A549 (cell line): ENCODE measurements at regions not wholly inside any gene's neighbourhood (a gene's known extent, or its start where the extent isn't known, plus 50 kb on each side); places are given as distances from the start of the nearest gene placed in this dataset.

Experiments
- ATAC-seq, 2 experiments: fragments of 200-7000 bp in 1 of 2; fragments of >200 bp in 1 of 2; cut with Nextera tagmentation in 1 of 2; cut with Tn5 transposase in 1 of 2; 3 replicates each; pipeline versions ENCODE4 v1.8.0 to v1.9.1; 2018 to 2020; ENCODE audit warnings: mild to moderate bottlenecking in 1 of 2, moderate library complexity in 1 of 2
- CTCF ChIA-PET: fragments of 300-600 bp; sonication (Branson Sonifier 250); formaldehyde crosslinking; extraction: SDS; loops from one replicate; lab custom pipeline; 2021; ENCODE audit warnings: antibody characterized with exemption, inconsistent platforms; lab: Yijun Ruan, JAX
- POLR2A ChIA-PET: fragments of 350-600 bp; formaldehyde crosslinking; extraction: SDS; loops from one replicate; lab custom pipeline; 2021; ENCODE audit warnings: antibody characterized with exemption, inconsistent platforms; lab: Yijun Ruan, JAX
- DNase-seq, 2 experiments: peaks; one replicate each; pipeline versions ENCODE4 v3.0.0 to v3.0.0-alpha.2; 2011 to 2016; ENCODE audit warnings: low read depth in 1 of 2, low spot score in 1 of 2
- FAIRE-seq: peaks from 2 replicates; lab custom pipeline; 2011; peaks lifted over from hg19 to GRCh38; lab: Jason Lieb, UNC
- H3K27ac ChIP-seq, 2 experiments: fragments of >200 bp; sonication (Bioruptor Twin); formaldehyde crosslinking; 3 replicates each; pipeline ENCODE4 v1.5.1; 2016 to 2017
- H3K4me1 ChIP-seq: fragments of >200 bp; sonication (Bioruptor Twin); formaldehyde crosslinking; 3 replicates; pipeline ENCODE4 v1.6.1; 2016
- H3K4me2 ChIP-seq: fragments of >200 bp; sonication (Bioruptor Twin); formaldehyde crosslinking; 3 replicates; pipeline ENCODE4 v1.6.1; 2016
- H3K4me3 ChIP-seq: fragments of >200 bp; sonication (Bioruptor Twin); formaldehyde crosslinking; 3 replicates; pipeline ENCODE4 v1.5.1; 2016
- H3K9me3 ChIP-seq: fragments of >200 bp; sonication (Bioruptor Twin); formaldehyde crosslinking; 3 replicates; pipeline ENCODE4 v1.6.1; 2016
- BHLHE40 ChIP-seq: IDR thresholded peaks from 2 replicates; pipeline ENCODE4 v1.6.1; 2012; ENCODE audit warnings: low read depth, low read length, inconsistent platforms
- CEBPB ChIP-seq, 2 experiments: fragments of >200 bp in 1 of 2; sonication (Bioruptor Twin) in 1 of 2; formaldehyde crosslinking in 1 of 2; IDR thresholded peaks; 2 replicates each; pipeline ENCODE4 v1.6.1; 2012 to 2016
- EHF ChIP-seq: fragments of 250-450 bp; sonication (Bioruptor Pico); IDR thresholded peaks from 2 replicates; pipeline ENCODE4 v1.5.0; 2020; ENCODE audit warnings: mild to moderate bottlenecking
- EHMT2 ChIP-seq: fragments of 200-600 bp; sonication (generic); IDR thresholded peaks from 2 replicates; pipeline ENCODE4 v1.6.1; 2016; ENCODE audit warnings: antibody characterized with exemption, low read depth, mild to moderate bottlenecking, moderate library complexity
- FOSL2 ChIP-seq, 2 experiments: fragments of 450-650 bp in 1 of 2; fragments of >200 bp in 1 of 2; sonication (Bioruptor Twin) in 1 of 2; formaldehyde crosslinking; IDR thresholded peaks; 2 replicates each; pipeline versions ENCODE4 v1.5.0 to v1.6.1; 2016 to 2020; ENCODE audit warnings: mild to moderate bottlenecking in 1 of 2, moderate library complexity in 1 of 2
- HDAC2 ChIP-seq: fragments of 200-600 bp; sonication (generic); IDR thresholded peaks from 2 replicates; pipeline ENCODE4 v1.6.1; 2016
- MAFK ChIP-seq: fragments of 450-650 bp; IDR thresholded peaks from 2 replicates; pipeline ENCODE4 v1.6.1; 2014; ENCODE audit not compliant: partially characterized antibody
- MYC ChIP-seq: IDR thresholded peaks from 2 replicates; pipeline ENCODE4 v1.6.1; 2012; ENCODE audit warnings: mild to moderate bottlenecking, inconsistent platforms, low read length, improper control_type of control experiment, borderline replicate concordance
- NR3C1 ChIP-seq: fragments of >200 bp; sonication (Bioruptor Twin); formaldehyde crosslinking; IDR thresholded peaks from 3 replicates; pipeline ENCODE4 v1.6.1; 2017
- PHF8 ChIP-seq: fragments of 200-600 bp; sonication (generic); IDR thresholded peaks from 2 replicates; pipeline ENCODE4 v1.6.1; 2016; ENCODE audit warnings: low read depth, mild to moderate bottlenecking, antibody characterized with exemption, moderate library complexity, borderline replicate concordance
- RCOR1 ChIP-seq: fragments of 150-350 bp; IDR thresholded peaks from 2 replicates; pipeline ENCODE4 v1.6.1; 2014; ENCODE audit warnings: antibody characterized with exemption, low read length, low read depth
- RFX5 ChIP-seq: fragments of 450-650 bp; IDR thresholded peaks from 2 replicates; pipeline ENCODE4 v1.7.1; 2014; ENCODE audit warnings: antibody characterized with exemption, mild to moderate bottlenecking, moderate library complexity
- TP53 ChIP-seq: fragments of 250-450 bp; sonication (Bioruptor Pico); IDR thresholded peaks from 2 replicates; pipeline ENCODE4 v1.5.0; 2021; ENCODE audit warnings: mild to moderate bottlenecking, moderate library complexity
- ZFP36 ChIP-seq: fragments of 450-650 bp; IDR thresholded peaks from 2 replicates; pipeline ENCODE4 v1.6.1; 2014; ENCODE audit warnings: borderline replicate concordance; ENCODE audit not compliant: partially characterized antibody
- ZSCAN20 ChIP-seq: fragments of 250-450 bp; sonication (Bioruptor Pico); IDR thresholded peaks from 2 replicates; pipeline ENCODE4 v1.8.0; 2022; ENCODE audit warnings: mild to moderate bottlenecking, moderate library complexity
- WGBS: methylation state at CpG from one replicate; pipeline ENCODE4 v1.1.6; 2017; ENCODE audit errors: missing lambda C conversion rate; 5-methylcytosine and 5-hydroxymethylcytosine counted together
- TF ChIP-seq, protein P1 (sequence below): fragments of >200 bp; sonication (Bioruptor Twin); formaldehyde crosslinking; IDR thresholded peaks from 3 replicates; pipeline ENCODE4 v1.5.1; 2016
- TF ChIP-seq, protein P2 (sequence below): fragments of 200-600 bp; sonication (generic); IDR thresholded peaks from 2 replicates; pipeline ENCODE4 v1.6.1; 2016; ENCODE audit warnings: antibody characterized with exemption, mild to moderate bottlenecking, moderate library complexity
- TF ChIP-seq, protein P3 (sequence below): fragments of >200 bp; sonication (Bioruptor Twin); formaldehyde crosslinking; IDR thresholded peaks from 3 replicates; pipeline ENCODE4 v1.6.1; 2016
- TF ChIP-seq, protein P4 (sequence below): fragments of 250-450 bp; sonication (Bioruptor Pico); IDR thresholded peaks from 2 replicates; pipeline ENCODE4 v1.5.0; 2020; ENCODE audit warnings: low read depth, mild to moderate bottlenecking, moderate library complexity
- TF ChIP-seq, protein P5 (sequence below): IDR thresholded peaks from 2 replicates; pipeline ENCODE4 v1.6.1; 2012

DNA sequence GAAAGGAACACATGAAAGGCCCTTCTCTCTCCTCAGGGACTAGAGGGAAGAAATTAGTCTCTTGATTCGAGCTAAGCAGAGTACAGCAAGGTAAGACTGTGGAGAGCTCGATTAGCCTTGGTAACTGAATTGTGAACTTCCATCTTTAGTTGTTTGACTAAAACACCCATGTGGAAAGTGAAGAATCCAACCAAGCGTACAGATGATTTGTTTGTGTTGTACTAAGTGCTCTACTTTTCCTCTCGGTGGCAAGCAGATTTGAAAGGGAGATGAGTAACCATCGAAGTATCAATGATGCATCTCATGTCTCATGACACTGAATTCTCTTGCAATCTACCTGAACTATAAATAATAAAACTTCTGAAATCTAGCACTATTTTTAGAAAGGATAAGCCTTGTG lies 80.7 kb downstream of the FZD1 start:
- no peak for ATAC-seq
- Histone ChIP-seq H3K27ac (no peak overlapping the region), H3K4me1 (no peaks in the 10 kb centered on the region), H3K4me2 (no peak overlapping the region), H3K9me3 (no peaks in the 10 kb centered on the region), H3K4me3 (no peak overlapping the region)
- WGBS, result 11% methylated on average over 5 of the region's 5 CpGs
- ChIA-PET POLR2A (no interaction called here), CTCF (no interaction called here)
- no peak for FAIRE-seq
- no peak for DNase-seq
- no peak for TF ChIP-seq TP53 (CRISPR knock-in tag)
- no peak for TF ChIP-seq PHF8
- no peak for TF ChIP-seq RFX5
- no peak for TF ChIP-seq ZFP36

DNA sequence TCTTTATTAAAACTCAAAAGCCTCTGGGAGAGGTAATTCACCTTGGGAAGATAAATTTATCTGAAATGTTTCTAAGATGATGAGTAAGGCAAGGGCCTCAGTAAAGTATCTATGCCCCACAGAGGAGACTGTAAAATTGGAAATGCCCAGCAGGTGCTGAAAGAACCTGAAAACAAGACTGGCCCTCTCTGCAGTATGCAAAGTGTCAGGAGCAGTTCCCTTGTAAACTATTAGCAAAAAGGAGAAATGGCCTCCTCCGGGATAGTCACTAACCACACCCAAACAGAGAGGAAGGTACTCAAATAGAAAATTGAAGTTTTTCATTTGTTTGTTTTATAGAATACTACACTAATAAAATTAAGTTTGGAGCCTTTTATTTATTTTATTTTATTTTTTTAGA lies 81.2 kb downstream of the FZD1 start:
- WGBS, result 10% methylated on average over 1 of the region's 1 CpG
- FAIRE-seq (no peak), DNase-seq (no peak), ATAC-seq (no peak)
- Histone ChIP-seq H3K27ac (no peak overlapping the region), H3K4me3 (no peak overlapping the region), H3K9me3 (no peaks in the 10 kb centered on the region), H3K4me2 (no peak overlapping the region), H3K4me1 (no peaks in the 10 kb centered on the region)
- TF ChIP-seq ZSCAN20 (CRISPR knock-in tag) (no peak), RFX5 (no peak), MAFK (no peak), FOSL2 (IDR thresholded peaks at IDR 0.05) (no peak), FOSL2 (CRISPR knock-in tag; IDR thresholded peaks at IDR 0.05) (no peak), RCOR1 (no peak), BHLHE40 (no peak), HDAC2 (no peak), MYC (no peak), EHF (CRISPR knock-in tag) (no peak), EHMT2 (no peak), CEBPB (IDR thresholded peaks at IDR 0.05) (no peak), NR3C1 (no peak)
- TF ChIP-seq, protein P1, sequence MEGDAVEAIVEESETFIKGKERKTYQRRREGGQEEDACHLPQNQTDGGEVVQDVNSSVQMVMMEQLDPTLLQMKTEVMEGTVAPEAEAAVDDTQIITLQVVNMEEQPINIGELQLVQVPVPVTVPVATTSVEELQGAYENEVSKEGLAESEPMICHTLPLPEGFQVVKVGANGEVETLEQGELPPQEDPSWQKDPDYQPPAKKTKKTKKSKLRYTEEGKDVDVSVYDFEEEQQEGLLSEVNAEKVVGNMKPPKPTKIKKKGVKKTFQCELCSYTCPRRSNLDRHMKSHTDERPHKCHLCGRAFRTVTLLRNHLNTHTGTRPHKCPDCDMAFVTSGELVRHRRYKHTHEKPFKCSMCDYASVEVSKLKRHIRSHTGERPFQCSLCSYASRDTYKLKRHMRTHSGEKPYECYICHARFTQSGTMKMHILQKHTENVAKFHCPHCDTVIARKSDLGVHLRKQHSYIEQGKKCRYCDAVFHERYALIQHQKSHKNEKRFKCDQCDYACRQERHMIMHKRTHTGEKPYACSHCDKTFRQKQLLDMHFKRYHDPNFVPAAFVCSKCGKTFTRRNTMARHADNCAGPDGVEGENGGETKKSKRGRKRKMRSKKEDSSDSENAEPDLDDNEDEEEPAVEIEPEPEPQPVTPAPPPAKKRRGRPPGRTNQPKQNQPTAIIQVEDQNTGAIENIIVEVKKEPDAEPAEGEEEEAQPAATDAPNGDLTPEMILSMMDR, result no peak
- TF ChIP-seq, protein P2, sequence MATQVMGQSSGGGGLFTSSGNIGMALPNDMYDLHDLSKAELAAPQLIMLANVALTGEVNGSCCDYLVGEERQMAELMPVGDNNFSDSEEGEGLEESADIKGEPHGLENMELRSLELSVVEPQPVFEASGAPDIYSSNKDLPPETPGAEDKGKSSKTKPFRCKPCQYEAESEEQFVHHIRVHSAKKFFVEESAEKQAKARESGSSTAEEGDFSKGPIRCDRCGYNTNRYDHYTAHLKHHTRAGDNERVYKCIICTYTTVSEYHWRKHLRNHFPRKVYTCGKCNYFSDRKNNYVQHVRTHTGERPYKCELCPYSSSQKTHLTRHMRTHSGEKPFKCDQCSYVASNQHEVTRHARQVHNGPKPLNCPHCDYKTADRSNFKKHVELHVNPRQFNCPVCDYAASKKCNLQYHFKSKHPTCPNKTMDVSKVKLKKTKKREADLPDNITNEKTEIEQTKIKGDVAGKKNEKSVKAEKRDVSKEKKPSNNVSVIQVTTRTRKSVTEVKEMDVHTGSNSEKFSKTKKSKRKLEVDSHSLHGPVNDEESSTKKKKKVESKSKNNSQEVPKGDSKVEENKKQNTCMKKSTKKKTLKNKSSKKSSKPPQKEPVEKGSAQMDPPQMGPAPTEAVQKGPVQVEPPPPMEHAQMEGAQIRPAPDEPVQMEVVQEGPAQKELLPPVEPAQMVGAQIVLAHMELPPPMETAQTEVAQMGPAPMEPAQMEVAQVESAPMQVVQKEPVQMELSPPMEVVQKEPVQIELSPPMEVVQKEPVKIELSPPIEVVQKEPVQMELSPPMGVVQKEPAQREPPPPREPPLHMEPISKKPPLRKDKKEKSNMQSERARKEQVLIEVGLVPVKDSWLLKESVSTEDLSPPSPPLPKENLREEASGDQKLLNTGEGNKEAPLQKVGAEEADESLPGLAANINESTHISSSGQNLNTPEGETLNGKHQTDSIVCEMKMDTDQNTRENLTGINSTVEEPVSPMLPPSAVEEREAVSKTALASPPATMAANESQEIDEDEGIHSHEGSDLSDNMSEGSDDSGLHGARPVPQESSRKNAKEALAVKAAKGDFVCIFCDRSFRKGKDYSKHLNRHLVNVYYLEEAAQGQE, result no peak
- TF ChIP-seq, protein P3, sequence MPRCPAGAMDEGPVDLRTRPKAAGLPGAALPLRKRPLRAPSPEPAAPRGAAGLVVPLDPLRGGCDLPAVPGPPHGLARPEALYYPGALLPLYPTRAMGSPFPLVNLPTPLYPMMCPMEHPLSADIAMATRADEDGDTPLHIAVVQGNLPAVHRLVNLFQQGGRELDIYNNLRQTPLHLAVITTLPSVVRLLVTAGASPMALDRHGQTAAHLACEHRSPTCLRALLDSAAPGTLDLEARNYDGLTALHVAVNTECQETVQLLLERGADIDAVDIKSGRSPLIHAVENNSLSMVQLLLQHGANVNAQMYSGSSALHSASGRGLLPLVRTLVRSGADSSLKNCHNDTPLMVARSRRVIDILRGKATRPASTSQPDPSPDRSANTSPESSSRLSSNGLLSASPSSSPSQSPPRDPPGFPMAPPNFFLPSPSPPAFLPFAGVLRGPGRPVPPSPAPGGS, result no peak
- TF ChIP-seq, protein P4, sequence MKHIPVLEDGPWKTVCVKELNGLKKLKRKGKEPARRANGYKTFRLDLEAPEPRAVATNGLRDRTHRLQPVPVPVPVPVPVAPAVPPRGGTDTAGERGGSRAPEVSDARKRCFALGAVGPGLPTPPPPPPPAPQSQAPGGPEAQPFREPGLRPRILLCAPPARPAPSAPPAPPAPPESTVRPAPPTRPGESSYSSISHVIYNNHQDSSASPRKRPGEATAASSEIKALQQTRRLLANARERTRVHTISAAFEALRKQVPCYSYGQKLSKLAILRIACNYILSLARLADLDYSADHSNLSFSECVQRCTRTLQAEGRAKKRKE (CRISPR knock-in tag), result no peak
- TF ChIP-seq, protein P5, sequence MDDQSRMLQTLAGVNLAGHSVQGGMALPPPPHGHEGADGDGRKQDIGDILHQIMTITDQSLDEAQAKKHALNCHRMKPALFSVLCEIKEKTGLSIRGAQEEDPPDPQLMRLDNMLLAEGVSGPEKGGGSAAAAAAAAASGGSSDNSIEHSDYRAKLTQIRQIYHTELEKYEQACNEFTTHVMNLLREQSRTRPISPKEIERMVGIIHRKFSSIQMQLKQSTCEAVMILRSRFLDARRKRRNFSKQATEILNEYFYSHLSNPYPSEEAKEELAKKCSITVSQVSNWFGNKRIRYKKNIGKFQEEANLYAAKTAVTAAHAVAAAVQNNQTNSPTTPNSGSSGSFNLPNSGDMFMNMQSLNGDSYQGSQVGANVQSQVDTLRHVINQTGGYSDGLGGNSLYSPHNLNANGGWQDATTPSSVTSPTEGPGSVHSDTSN, result no peak
- ChIA-PET POLR2A (no interaction called here), CTCF (no interaction called here)
